Activated CD4-positive, alpha-beta T cell treated with anti-CD3 and anti-CD28 coated beads, Interleukin-2, Interleukin-6, amounts not matched to agents 100 ng/mL and 50 ng/mL, durations not matched to agents 16 hours and 8 hours (primary cell): ENCODE measurements at regions not wholly inside any gene's neighbourhood (a gene's known extent, or its start where the extent isn't known, plus 50 kb on each side); places are given as distances from the start of the nearest gene placed in this dataset.

Experiments used
- DNase-seq: peaks from one replicate; pipeline ENCODE4 v3.0.0-alpha.2; 2020

DNA sequence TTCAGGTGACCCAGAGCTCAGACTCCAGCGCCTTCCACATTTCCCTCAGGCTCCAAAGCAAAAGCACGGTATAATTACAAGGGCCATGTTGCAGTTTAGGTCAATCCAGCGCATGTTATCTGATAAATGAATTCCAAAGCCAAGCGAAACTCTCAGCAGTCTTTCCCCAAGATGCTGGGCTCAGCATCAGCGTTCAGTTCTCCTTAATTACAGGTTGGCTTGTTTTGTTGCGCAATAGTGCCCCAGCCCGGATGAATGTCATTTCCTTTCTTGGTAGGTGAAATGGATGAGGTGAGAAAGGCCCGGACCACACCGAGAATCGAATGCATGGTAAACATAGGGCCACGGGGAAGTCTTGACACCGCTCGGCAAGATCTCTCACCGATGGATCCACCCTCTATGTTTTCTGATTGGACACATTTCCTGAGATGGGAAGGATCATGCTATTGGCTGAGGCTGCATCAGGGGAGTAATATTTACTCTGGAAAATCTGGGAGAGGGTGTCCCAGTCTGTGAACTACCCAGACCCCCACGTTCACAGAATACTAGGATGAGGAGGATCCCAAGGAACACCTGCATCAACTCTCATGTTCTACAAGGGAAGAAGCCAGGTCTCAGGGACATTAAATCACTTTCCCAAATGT is 221.2 kb upstream of the ANKRD55 start:
- peak; percentile 12 for DNase-seq

DNA sequence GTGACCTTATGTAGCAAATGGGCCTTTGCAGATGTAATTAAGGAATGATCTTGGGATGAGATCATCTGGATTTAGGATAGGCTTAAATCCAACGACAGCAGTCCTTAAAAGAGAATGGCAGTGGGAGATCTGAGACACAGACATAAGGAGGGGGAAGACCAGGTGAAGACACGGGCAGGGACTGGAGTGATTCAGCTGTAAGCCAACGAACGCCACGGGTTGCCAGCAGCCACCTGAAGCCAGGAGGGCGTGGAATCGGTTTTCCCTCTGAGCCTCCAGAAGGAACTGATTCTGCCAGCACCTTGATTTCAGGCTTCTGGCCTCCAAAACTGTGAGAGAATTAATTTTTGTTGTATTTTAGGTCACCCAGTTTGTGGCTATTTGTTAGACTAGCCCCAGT is 218.6 kb upstream of the ANKRD55 start:
- DNase-seq, result no peak

DNA sequence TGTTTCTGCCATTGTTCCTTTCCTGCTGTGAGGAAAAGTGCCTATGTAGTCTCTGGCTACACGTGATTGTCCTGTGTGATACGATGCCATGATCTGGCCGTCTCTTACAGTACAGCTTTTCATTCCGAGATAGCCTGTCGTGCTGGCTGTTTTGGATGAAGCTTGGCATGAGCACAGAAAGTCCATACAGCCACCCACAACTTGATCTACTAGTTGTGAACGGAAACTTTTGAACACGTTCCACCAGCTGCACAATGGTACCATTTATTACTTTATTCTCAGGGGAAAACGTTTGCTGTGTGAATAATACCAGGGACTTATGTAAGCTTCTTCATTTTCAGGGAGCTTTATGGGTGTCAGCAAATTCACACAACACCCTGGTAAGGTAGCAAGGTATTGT is 217.6 kb upstream of the ANKRD55 start:
- DNase-seq, result no peak

DNA sequence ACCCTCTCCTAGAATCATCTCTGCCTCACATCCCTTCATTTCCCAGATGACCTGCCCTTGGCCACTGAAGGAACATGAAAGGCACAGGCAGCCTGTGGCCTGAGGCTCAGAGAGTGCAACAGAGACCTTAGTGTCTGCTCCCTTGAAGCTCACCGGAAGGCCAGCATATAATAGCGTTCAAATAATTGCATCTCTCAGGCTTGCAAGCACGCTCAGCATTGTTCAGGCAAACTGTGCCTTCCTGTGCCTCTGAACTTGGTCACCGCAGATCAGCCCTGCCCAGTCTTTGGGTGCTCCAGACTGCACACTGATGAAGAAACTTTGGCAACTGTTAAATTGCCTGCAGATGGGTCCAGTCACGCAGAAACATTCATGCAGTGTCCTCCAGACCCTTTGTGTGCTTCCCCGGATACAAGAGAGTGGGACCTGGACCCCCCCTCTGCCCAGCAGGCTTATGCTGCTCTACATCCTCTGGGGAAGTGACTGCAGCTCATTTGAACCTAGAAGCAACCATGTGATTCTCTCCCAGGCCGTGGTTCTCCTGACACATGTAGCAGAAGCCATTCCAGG is 216.0 kb upstream of the ANKRD55 start:
- no peak for DNase-seq

DNA sequence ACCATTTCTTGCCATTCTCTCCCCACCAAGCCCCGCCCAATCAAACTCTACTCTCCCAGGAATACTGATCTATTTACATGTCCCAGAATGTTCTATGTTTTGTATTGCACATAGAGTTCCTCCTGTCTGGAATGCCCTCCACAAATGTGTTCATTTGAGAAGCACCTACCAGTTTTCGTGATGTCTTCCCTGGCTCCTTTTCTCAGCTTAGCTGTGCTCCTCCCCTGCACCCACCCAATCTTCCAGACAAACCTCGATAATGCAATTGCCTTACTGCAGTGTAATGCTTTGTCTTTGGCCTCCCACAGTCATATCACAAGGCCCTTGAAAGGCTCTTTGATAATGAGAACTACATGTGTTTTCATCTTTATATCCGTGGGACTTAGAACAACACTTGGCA is 214.5 kb upstream of the ANKRD55 start:
- DNase-seq, result no peak

DNA sequence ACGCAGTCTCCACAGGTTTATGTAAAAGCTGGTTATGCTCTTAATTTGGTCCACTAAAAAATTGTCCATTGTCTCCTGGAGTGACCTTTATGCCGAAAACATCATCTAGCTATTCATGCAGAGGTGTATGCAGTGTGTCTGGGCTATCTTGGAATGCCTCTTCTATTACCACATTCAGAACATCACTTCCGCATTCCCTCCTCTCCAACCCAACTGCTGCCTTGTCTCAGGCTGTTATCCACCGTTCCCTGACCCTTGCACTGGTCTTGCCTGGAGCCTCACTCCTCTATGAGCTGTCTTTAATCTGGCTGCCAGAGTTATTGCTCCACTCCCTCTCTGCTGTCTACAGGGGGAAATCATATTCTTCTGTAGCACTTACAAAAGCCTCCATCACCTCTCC is 214.1 kb upstream of the ANKRD55 start:
- DNase-seq, result no peak

DNA sequence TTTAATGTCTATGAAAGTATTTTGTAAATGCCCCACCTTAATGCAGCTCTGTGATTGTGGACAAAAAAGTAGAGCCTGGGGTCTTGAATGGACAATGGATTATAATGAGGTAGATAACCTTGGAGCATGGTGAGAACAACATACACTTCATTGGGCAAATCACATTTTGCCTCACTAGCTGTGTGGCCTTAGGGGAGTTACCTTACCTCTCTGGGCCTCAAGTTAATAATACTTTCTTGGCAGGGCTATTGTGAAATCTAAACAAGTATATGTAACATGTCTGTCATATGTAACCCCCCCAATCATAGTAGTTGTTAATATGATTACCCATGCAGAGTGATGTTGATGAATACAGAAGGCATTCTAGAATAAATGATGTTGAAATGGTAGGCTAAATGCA is 213.6 kb upstream of the ANKRD55 start:
- DNase-seq, result no peak

DNA sequence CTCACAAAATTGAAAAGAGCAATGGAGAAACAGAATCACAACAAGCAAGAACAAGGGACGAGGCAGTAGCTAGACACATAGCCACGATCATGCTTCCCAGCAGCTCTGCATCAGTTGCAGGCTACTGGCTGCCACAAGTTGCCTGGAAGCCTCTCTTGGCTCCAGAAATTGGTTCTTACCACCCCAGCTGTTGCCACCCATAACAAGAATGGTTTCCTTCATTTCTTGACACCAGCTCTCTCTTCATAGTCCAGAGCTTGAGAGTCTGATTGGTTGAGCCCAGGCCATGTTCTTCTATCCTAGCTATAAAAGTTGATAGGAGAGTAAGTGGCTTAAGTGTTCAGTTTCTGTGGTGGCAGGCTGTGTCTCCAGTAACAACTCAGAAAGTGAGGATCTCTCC is 210.7 kb upstream of the ANKRD55 start:
- no peak for DNase-seq

DNA sequence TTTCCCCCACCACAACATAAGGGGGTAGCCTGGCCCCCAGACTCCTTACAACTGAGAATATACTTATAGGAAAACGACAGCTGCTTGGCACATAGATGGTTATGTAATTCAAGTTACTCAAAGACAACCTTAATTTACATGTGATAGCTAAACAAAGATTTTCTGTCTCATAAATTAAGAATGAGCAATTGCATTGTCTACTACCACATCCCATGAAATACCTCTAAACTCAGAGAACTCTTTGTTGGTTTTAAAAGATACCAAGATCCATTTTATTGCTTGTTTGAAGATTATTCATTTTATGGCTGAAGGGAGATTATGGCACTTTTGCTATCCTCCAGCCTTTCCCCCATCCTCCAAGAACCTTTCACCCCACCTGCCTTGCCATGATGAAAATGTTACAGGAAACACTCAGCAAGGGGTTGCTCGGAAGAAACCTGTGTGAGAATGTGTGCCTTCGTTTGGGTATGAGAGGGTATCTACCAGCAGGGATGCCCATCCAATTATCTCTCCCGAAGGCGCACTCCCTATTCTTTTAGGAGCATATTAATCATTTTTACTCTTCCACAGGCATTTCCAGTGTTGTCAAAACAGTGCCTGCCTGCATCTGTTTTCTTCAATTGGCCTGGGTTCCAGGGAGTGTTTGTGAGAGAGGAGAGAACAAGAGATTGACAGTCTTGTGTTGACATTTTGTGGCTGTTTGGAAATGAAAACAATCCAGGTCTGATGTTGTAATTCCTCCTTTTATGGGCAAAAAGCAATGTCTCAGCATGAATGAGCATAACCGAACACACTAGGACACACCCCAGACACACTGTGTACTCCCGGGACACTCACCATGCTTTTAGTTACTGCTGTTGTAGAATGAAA is 208.0 kb upstream of the ANKRD55 start:
- DNase-seq, result no peak

DNA sequence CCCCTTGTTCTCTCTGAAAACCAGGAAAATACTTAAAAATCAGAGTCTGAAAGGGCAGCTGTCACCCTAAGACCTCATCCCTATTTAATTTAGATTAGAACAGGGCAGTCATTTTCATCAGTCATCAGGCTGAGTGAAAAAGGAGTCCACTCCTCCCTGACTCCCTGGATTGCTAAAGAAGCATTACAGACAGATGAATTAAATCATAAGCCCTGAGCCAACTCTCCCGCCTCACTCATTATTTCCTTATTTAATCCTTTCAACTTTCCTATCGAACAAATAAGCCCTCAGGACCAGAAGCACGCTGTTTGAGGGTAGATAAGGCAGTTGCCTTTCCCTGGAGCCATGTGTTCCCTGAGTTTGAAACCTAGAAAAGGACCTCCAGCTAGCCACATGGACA is 201.9 kb upstream of the ANKRD55 start:
- no peak for DNase-seq

DNA sequence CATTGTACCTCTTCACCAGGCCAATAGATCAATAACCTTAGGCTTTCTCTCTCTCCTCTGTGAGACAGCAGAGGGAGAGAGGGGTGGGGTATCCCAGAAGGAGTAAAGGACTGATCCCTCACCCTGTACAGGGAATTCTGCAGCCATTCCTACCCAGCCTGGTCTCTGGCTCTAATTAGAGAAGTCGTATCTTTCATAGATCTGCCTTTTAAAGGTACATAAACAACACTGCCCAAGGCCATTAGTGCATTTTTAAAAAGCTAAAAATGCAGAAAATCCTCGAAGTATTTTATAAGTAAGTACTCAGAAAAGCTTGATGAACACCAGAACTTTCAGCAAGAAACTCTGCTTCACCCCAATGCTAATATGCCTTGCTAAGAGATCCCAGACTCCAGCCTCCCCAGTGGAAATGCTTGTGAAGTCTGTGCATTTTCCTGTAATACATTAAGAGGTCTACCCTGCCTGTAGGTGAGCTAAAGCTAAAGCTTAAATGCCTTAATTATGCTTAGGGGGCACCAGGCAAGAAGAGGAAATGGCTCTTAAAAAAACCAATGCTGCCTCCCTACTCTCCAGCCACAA is 200.0 kb upstream of the ANKRD55 start:
- DNase-seq, result no peak

DNA sequence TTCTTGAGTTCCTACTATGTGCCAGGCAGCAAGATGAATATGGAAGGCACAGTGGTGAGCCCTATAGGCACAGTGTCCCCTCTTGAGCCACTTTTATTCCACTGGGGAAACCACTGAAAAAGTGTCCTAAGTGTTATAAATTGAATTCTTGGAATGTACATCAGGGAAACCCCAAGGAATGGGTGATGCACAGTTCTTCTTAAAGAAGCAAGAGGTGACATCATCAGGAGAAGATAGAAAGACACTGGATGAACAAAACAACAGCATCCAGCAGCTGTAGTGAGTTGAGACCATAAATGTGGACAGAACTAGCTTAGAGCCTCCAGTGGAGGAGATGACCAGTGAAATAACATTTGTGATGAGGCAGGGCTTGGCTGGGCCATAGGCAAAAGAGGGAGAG is 199.2 kb upstream of the ANKRD55 start:
- DNase-seq, result no peak

DNA sequence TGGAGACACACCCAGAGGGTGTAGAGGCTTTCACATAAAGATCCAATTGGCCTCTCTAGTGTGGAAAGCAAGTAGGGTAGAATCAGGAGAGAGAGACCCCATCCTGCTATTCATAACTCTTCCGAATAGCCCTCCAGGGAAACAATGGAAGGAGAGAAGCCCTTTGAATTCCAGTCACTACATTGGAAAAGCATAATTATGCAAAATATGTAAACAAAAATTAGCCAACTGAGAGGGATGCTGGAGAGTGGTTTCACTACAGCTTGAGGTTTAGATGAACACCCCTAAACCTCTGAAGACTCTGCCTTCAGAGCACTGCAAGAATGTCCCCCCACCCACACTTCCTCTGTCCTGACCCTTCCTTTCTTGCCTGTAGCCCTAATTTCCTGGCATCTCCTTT is 197.3 kb upstream of the ANKRD55 start:
- no peak for DNase-seq

DNA sequence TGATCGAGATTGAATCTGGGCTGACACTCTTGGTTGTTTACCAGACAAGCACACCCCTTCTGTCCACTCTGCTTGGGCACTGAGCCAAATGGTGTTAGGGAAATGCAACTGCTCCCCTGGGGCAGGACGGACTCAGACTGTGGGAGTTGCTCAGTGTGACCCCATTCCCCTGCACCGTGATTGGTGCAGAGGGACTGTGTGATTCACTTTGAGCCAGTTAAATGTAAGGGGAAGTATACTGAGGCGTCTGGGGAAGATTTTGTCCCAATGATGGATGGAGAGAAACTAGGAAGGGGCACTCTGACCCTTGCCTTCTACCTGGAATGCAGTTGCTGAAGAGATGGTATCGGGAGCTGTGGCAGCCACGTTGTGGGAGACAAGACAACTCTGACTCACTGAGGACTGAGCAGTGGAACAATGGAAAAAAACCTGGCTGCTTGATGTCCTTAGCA is 196.0 kb upstream of the ANKRD55 start:
- no peak for DNase-seq

DNA sequence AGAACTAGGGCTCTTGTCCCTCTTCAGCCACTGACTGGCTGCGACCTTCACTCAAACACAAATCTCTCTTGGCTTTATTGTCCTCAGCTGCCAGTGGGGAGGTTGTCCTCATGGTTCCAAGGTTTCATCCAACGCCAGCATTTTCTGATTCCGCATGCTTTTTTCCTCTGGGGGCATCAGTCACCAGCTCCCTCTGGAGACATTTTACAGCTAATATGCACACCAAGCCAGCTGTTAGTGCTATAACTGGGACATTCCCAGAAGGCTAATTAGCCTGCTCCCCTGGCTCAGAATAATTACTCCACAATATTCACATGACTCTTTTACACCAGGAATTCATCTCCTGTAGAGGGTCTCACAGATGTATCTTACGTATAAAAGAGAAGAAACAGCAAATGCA is 193.6 kb upstream of the ANKRD55 start:
- no peak for DNase-seq

DNA sequence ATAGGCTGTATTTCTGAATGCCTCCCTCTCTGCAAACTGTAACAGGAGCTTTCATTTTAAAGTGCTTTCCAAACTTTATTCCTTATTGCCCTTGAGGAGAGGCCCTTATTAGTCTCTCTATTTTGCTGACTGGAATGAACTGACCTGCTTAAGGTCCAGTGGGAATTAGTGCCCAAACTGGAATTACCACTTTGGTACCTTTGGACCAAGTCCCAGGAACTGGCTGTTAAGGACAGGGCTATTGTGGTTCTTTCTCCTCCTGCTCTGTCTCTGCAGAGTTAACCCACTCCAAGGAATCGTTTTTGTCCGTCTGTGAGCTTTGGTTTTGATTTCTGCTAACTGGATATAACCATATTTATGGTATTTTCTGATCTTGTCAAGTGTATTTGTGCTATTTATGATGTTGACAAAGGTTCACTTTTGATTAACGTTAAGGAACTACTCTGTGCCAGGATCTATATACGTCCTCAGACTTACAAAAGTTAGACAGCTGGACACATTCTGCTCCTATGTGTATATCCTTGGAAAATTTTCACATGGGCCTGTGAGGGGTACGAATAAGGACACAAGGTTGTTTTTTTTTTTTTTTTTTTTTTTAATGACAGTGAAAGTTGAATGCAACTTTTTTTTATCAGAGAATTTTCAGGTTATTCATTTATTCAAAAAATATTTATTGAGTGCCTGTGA is 189.1 kb upstream of the ANKRD55 start:
- DNase-seq, result no peak

DNA sequence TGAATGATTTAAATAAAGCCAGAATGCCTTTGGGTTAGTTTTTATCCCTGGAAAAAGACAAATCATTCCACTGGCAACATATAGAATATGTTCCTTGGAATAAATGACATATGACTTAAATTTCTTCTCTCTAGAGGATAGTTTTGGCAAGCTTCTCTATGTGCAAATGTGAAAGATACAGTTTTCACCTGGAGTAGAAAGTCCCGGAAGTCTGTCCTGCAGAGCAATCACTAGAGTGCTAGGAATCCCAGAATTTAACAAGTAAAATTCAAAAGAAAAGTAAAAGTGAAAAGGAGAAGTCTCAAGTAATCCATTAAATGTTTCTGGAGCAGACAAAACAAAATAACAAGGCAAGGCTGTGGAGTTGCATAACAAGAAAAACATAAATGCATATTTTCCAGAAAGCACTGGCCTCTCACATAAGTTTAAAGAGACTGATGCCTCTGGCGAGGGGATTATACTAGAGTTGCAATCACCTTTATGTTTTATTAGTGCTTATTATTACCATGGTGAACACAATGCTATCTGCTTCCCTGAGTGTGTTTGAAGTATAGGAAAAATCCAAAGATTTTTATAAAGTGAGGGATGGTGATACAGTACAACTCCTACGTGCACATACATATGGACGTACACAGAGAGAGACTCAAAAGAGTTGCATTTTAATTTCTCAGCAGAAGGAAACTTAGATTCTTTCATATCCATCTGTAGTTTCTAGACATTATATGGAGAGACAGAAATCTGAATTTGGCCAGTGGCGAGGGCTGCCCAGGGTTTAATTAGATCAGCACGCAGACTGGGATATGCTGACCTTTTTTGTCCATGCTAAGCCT is 188.3 kb upstream of the ANKRD55 start:
- no peak for DNase-seq

DNA sequence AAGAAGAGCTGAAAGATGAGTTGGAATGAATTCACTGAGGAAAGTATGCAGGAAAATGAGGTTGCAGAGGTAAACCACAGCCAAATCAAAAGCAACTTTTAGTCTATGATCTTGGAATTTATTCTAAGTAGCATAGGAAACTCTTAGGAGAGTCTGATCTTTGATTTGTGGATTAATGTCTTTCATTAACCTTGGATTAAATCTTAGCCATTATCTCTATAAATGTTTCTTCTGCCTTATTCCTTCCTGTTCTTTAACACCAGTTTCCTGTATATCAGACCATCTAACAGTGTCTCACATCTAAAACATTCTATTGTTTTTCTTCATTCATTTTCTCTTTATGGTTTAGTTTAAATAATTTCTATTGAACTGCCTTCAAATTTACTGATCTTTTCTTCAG is 187.2 kb upstream of the ANKRD55 start:
- DNase-seq, result no peak

DNA sequence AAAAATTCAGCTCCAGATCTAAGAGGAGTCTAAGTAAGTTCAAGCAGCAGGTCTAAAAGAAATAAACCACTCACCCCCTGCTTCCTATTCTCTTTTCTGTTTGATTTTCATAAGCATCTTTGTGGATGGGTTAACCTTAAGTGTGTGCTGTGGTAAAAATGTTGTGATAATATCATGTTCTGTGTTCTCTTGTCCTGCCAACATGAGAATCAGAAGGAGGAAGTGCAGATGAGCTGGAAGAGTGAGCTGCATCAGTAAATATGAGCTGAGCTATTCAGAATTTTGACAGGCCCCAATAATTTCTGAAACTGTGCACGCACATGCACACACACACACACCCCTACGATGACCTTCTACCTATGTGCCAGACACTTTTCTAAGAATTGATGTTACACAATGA is 186.5 kb upstream of the ANKRD55 start:
- DNase-seq, result no peak

DNA sequence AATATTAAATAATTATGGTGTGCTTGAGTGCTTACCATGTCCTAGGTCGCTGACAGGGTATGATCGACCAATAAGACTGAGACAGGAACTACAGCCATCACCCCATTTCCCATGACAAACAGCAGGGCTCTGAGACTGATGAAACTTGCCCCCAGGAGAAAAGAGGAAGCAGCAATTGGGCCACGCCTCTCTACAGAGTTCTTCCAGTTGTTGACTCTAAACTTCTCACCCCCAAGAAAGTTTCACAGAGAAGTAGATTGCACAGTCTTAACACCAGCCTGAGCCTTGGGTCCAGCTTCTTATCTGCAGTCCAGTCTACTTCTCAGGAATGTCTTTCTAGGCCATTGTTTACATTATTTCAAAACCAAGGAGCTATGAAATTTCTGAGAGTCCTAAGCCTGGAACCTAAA is 182.2 kb upstream of the ANKRD55 start:
- DNase-seq, result no peak

DNA sequence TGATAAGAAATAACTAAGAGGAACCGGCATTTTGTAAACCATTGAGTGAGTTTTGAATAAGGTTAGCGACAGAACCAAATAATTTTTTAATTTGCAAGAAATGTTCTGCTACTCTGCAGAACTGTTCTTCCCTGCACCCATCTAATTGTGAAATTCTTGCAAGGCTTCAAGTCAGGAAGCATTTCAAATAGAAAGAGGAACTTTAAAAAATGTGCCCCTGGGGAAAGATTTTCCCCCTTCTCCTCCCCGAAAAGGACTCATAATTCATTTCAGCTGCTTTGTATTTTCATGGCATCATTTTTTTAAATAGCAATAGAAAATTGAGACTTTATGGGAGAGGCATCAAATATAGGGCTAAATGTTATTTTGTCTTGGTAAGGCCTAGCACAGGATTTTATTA is 180.9 kb upstream of the ANKRD55 start:
- DNase-seq, result no peak

DNA sequence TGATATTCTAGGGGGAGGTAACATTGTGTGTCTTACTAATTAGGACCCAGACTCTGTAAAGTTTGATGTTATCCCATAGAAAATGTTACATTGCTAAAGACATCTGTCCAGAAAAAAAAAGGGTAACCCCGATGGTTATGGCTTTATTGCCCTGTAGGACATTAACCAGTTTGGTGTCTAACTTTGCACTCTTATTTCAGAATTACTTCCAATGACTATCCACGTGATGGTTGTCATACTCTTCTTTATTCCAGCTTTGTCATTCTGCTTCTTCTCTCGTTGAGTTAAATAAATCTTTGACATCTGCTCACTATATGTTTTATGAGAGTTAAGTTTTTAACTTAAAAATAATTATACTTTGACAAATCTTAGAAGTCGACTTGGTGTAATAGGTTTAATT is 180.4 kb upstream of the ANKRD55 start:
- no peak for DNase-seq
